ENCODE measurements at regions not wholly inside any gene's neighbourhood (a gene's known extent, or its start where the extent isn't known, plus 50 kb on each side); places are given as distances from the start of the nearest gene placed in this dataset.

DNA sequence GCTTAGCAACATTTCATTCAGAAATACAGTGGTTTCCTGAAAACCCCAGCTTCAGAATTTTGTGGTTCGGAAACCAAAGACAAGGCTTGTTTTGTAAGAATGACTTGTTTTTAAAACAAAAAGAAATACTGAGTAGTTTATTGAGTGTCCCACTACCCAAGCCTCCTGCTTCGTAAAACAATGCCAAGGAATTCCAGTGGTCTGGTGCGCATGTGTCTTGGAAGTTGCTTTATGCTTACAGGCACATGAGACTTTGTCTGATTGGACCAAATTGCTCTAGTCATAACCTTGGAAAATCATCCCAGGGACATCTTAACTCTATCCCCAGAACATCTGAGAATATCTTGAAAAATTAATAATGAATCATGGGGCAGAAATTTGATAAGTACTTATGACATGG lies 77.1 kb upstream of the FST start:
- TF ChIP-seq EZH2phosphoT487 (IDR thresholded peaks at IDR 0.05; ENCODE audit: insufficient read depth, low read depth) = no peak
- no peak for TF ChIP-seq EZH2 (IDR thresholded peaks at IDR 0.05; ENCODE audit: insufficient read depth, poor library complexity, severe bottlenecking)

Data from GM23248 (cell line).